ENCODE measurements at regions not wholly inside any gene's neighbourhood (a gene's known extent, or its start where the extent isn't known, plus 50 kb on each side); places are given as distances from the start of the nearest gene placed in this dataset.

- Mint-ChIP-seq H3K27me3 (ENCODE audit: low read depth) (no peaks in the 10 kb centered on the region), H3K4me1 (ENCODE audit: low read depth) (no peaks in the 10 kb centered on the region), H3K9me3 (no peaks in the 10 kb centered on the region)
These were observed 137.3 kb upstream of the CWC22 start for GRCh38 chr2:180144338-180144813.

DNA sequence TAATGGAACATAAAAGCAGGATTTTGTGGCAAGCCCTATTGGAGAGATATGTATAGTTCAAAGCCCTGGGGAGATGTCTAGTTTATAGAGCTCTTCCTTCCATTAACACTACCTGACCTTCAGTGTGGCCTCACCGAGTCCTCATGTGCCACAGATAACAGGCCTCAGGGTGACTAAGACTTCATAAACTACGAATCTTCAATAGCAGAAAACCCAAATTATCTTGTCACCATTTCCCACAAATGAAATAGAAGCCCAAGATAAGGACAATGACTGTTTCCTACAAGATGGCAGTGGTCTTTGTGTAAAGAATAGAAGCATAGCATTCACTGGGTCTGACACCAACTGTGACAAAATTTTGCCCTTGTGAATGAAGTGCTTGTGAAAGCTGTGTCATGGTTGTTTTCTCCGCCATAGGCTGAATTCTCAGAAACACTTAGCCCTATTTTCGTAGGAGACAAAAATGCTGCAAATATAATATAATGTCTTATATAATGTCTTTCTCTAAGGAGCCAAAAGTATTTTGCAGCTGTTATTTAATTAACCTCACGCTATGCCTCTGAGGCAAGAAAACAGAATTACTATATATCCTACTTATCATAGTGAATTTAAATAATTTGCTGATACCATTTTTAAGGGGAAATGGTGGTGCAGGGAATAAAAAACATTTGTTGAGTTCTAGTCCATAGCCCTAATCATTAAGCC, 136.7 kb upstream of the CWC22 start:
- DNase-seq (ENCODE audit: low spot score), result no peak
- no peak overlapping the region for H3K27ac Mint-ChIP-seq
- H3K27me3 Mint-ChIP-seq (ENCODE audit: low read depth), result no peaks in the 10 kb centered on the region
- H3K4me3 Mint-ChIP-seq, result no peak overlapping the region
- H3K36me3 Mint-ChIP-seq (ENCODE audit: low read depth), result no peaks in the 10 kb centered on the region
- no peaks in the 10 kb centered on the region for H3K4me1 Mint-ChIP-seq (ENCODE audit: low read depth)
- no peaks in the 10 kb centered on the region for H3K9me3 Mint-ChIP-seq

More at GRCh38 chr2:180144338-180144813, 137.3 kb upstream of the CWC22 start:
- Mint-ChIP-seq H3K27ac (no peak overlapping the region), H3K36me3 (ENCODE audit: low read depth) (no peaks in the 10 kb centered on the region), H3K4me3 (no peak overlapping the region)
- DNase-seq (ENCODE audit: low spot score), result no peak

DNA sequence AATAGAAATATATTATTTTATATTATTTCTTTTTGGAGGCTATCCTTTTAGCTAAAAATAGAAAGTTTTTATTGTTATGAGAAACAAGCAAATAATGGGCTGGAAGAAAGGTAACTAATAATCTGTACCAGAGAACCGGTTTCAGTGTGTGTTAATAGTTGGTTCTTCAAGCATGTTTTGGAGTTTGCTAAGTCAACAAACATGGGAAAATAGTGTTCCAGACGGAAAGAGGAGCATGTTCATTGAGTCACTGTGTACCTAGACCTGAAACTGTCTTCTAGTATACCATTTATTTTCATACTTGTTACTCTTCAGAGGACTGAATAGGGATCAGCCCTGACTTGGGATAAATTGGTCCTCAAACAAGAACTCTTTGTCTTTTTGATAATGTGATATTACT, 134.5 kb upstream of the CWC22 start:
- H3K4me3 Mint-ChIP-seq, result no peak overlapping the region
- no peaks in the 10 kb centered on the region for H3K9me3 Mint-ChIP-seq

DNA sequence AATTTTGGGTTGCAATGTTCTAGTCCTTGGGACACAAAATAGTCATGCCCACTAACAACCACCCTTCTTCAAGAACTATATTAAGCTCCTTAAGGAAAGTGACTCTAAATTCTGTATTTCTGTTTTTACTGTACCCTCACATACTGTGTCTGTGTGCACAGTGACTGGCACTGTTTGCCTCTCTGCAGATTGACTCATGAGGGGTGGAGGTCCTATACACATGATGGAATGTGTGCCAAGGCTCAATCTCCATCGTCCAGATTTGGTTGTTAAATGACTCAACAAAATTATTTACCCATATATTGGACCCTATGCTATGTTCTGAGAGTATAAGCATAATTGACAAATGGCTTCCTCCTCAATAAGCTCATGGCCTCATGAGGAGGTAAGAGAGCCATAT, 126.6 kb upstream of the CWC22 start:
- H3K36me3 Mint-ChIP-seq (ENCODE audit: low read depth), result no peaks in the 10 kb centered on the region
- DNase-seq (ENCODE audit: low spot score), result no peak
- no peak overlapping the region for H3K27ac Mint-ChIP-seq
- no peaks in the 10 kb centered on the region for H3K27me3 Mint-ChIP-seq (ENCODE audit: low read depth)
- H3K4me3 Mint-ChIP-seq, result no peak overlapping the region
- no peaks in the 10 kb centered on the region for H3K9me3 Mint-ChIP-seq
- no peaks in the 10 kb centered on the region for H3K4me1 Mint-ChIP-seq (ENCODE audit: low read depth)

More for the DNA sequence above, 134.5 kb upstream of the CWC22 start:
- H3K4me1 Mint-ChIP-seq (ENCODE audit: low read depth), result no peaks in the 10 kb centered on the region
- no peaks in the 10 kb centered on the region for H3K27me3 Mint-ChIP-seq (ENCODE audit: low read depth)
- no peak overlapping the region for H3K27ac Mint-ChIP-seq
- no peaks in the 10 kb centered on the region for H3K36me3 Mint-ChIP-seq (ENCODE audit: low read depth)
- DNase-seq (ENCODE audit: low spot score), result no peak

DNA sequence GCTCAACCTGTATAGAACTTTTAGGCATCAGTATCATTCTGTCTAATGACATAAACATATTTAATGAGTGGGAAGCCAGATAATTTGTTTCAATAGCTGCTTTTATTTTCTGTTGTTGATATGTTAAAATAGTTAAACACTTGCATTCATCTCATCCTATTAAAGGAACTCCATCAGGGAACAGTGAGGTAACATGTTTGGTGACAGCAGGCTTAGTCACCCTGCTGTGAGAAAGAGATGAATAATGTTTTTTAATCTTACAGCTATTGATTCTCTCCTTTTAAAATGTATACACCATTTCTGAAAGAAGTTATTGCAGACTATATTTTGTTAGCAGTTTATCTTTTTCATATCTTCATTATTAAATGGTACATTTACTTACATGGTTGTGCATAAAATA, 123.3 kb upstream of the CWC22 start:
- H3K36me3 Mint-ChIP-seq (ENCODE audit: low read depth), result no peaks in the 10 kb centered on the region
- no peak overlapping the region for H3K27ac Mint-ChIP-seq
- H3K4me1 Mint-ChIP-seq (ENCODE audit: low read depth), result peaks cover 4% of the 10 kb centered on the region
- H3K9me3 Mint-ChIP-seq, result no peaks in the 10 kb centered on the region
- H3K27me3 Mint-ChIP-seq (ENCODE audit: low read depth), result peaks cover 6% of the 10 kb centered on the region
- DNase-seq (ENCODE audit: low spot score), result no peak
- H3K4me3 Mint-ChIP-seq, result no peak overlapping the region

DNA sequence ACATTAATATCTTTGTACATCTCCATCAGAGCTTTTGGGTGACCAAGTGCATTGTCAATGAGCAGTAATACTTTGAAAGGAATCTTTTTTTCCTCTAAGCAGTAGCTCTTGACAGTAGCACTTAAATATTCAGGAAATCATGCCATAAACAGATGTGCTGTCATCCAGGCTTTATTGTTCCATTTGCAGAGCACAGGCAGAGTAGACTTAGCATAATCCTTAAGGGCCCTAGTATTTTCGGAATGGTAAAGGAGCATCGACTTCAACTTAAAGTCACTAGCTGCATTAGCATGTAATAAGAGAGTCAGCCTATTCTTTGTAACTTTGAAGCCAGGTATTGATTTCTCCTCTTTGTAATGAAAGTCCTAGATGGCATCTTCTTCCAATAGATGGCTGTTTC, 121.8 kb upstream of the CWC22 start:
- H3K27ac Mint-ChIP-seq, result no peak overlapping the region
- no peak for DNase-seq (ENCODE audit: low spot score)
- H3K36me3 Mint-ChIP-seq (ENCODE audit: low read depth), result no peaks in the 10 kb centered on the region
- no peak overlapping the region for H3K4me3 Mint-ChIP-seq
- H3K27me3 Mint-ChIP-seq (ENCODE audit: low read depth), result peaks cover 6% of the 10 kb centered on the region
- no peaks in the 10 kb centered on the region for H3K9me3 Mint-ChIP-seq
- peaks cover 4% of the 10 kb centered on the region for H3K4me1 Mint-ChIP-seq (ENCODE audit: low read depth)

GRCh38 chr2:180125245-180125962, 118.3 kb upstream of the CWC22 start:
- no peaks in the 10 kb centered on the region for H3K36me3 Mint-ChIP-seq (ENCODE audit: low read depth)
- peaks cover 4% of the 10 kb centered on the region for H3K4me1 Mint-ChIP-seq (ENCODE audit: low read depth)
- no peaks in the 10 kb centered on the region for H3K9me3 Mint-ChIP-seq
- DNase-seq (ENCODE audit: low spot score), result peak; percentile 10
- H3K4me3 Mint-ChIP-seq, result no peak overlapping the region
- H3K27ac Mint-ChIP-seq, result no peak overlapping the region
- H3K27me3 Mint-ChIP-seq (ENCODE audit: low read depth), result peaks cover 6% of the 10 kb centered on the region

GRCh38 chr2:180124273-180125139, 117.4 kb upstream of the CWC22 start:
- Mint-ChIP-seq H3K27ac (no peak overlapping the region), H3K36me3 (ENCODE audit: low read depth) (no peaks in the 10 kb centered on the region), H3K4me3 (no peak overlapping the region), H3K27me3 (ENCODE audit: low read depth) (peaks cover 6% of the 10 kb centered on the region), H3K9me3 (no peaks in the 10 kb centered on the region), H3K4me1 (ENCODE audit: low read depth) (peaks cover 4% of the 10 kb centered on the region)
- no peak for DNase-seq (ENCODE audit: low spot score)

GRCh38 chr2:180122874-180123273, 115.8 kb upstream of the CWC22 start:
- peaks cover 6% of the 10 kb centered on the region for H3K27me3 Mint-ChIP-seq (ENCODE audit: low read depth)
- no peaks in the 10 kb centered on the region for H3K9me3 Mint-ChIP-seq
- H3K36me3 Mint-ChIP-seq (ENCODE audit: low read depth), result no peaks in the 10 kb centered on the region
- H3K4me3 Mint-ChIP-seq, result no peak overlapping the region
- H3K27ac Mint-ChIP-seq, result no peak overlapping the region
- DNase-seq (ENCODE audit: low spot score), result no peak
- H3K4me1 Mint-ChIP-seq (ENCODE audit: low read depth), result peaks cover 4% of the 10 kb centered on the region

DNA sequence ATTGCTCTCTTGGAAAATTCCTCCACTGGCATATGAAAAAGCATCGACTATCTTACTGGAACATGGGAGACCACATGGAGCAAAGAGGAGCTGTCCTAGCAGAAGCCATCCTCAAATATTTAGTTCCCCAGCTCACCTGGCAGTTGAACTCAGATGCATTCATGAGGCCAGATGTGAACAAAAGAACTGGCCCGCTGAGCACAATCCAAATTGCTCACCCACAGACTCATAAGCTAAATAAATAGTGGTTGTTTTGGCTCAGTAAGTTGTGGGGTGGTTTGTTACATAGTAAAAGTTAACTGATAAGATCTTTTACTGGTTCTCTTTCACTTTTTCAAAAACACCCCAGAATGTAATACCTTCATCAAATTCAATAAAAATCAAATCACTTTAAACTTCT, 108.6 kb upstream of the CWC22 start:
- Mint-ChIP-seq H3K27me3 (ENCODE audit: low read depth) (peaks cover 3% of the 10 kb centered on the region), H3K36me3 (ENCODE audit: low read depth) (no peaks in the 10 kb centered on the region), H3K4me1 (ENCODE audit: low read depth) (no peaks in the 10 kb centered on the region), H3K4me3 (no peak overlapping the region), H3K9me3 (no peaks in the 10 kb centered on the region), H3K27ac (no peak overlapping the region)
- no peak for DNase-seq (ENCODE audit: low spot score)

DNA sequence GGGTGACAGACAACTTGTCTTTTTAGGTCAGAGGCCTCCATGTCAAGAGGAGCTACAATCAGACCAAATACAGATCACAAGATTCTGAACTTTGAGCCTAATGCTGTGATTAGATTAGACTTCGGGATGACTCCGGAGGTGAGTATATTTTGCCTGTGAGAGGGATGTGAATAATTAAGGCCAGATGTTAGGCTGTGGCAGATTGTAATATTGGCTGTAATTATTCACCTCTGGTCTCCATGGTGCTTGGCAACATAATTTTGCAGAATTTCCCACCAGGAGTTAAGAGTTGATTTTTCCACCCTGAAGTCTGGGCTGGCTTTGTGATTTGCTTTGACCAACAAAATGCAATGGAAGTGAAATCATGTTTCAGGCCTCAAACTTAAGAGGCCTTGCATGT, 108.2 kb upstream of the CWC22 start:
- H3K4me3 Mint-ChIP-seq, result no peak overlapping the region
- H3K27me3 Mint-ChIP-seq (ENCODE audit: low read depth), result peaks cover 3% of the 10 kb centered on the region
- no peak for DNase-seq (ENCODE audit: low spot score)
- no peaks in the 10 kb centered on the region for H3K9me3 Mint-ChIP-seq
- no peaks in the 10 kb centered on the region for H3K4me1 Mint-ChIP-seq (ENCODE audit: low read depth)
- H3K27ac Mint-ChIP-seq, result no peak overlapping the region
- no peaks in the 10 kb centered on the region for H3K36me3 Mint-ChIP-seq (ENCODE audit: low read depth)

DNA sequence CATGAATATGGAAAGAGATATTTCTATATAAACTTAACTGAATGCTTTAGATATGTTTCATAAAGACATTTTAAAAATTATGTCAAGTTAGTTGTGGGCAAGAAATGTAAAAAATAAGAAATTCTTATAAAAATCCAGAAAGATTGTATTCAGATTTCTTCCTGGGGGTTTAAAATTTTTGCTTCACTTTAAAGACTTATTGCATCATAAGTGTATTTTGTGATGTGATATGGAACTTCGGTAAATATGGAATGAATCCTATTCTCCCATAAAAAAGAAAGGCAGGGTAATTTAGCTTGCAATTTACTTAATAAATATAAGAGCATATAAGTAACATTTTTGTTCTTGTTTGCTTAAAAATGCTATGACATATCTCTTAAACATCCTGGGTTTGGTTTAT, 104.8 kb upstream of the CWC22 start:
- Mint-ChIP-seq H3K4me1 (ENCODE audit: low read depth) (no peaks in the 10 kb centered on the region), H3K27me3 (ENCODE audit: low read depth) (peaks cover 5% of the 10 kb centered on the region), H3K36me3 (ENCODE audit: low read depth) (no peaks in the 10 kb centered on the region), H3K9me3 (no peaks in the 10 kb centered on the region), H3K4me3 (no peak overlapping the region), H3K27ac (no peak overlapping the region)
- no peak for DNase-seq (ENCODE audit: low spot score)

GRCh38 chr2:180110469-180110868, 103.4 kb upstream of the CWC22 start:
- no peak for DNase-seq (ENCODE audit: low spot score)
- peaks cover 4% of the 10 kb centered on the region for H3K27me3 Mint-ChIP-seq (ENCODE audit: low read depth)
- no peaks in the 10 kb centered on the region for H3K4me1 Mint-ChIP-seq (ENCODE audit: low read depth)
- H3K27ac Mint-ChIP-seq, result no peak overlapping the region
- no peak overlapping the region for H3K4me3 Mint-ChIP-seq
- no peaks in the 10 kb centered on the region for H3K36me3 Mint-ChIP-seq (ENCODE audit: low read depth)
- H3K9me3 Mint-ChIP-seq, result no peaks in the 10 kb centered on the region

- Mint-ChIP-seq H3K4me3 (no peak overlapping the region), H3K4me1 (ENCODE audit: low read depth) (no peaks in the 10 kb centered on the region), H3K27me3 (ENCODE audit: low read depth) (no peaks in the 10 kb centered on the region), H3K36me3 (ENCODE audit: low read depth) (no peaks in the 10 kb centered on the region), H3K9me3 (no peaks in the 10 kb centered on the region), H3K27ac (no peak overlapping the region)
- no peak for DNase-seq (ENCODE audit: low spot score)
These were observed 94.7 kb upstream of the CWC22 start for GRCh38 chr2:180101846-180102245.
